ENCODE measurements at regions not wholly inside any gene's neighbourhood (a gene's known extent, or its start where the extent isn't known, plus 50 kb on each side); places are given as distances from the start of the nearest gene placed in this dataset.

GRCh38 chr15:98035577-98036010 is 75.1 kb downstream of the ARRDC4 start:
- TF ChIP-seq CTCF (IDR thresholded peaks at IDR 0.05) (no peak), EZH2 (IDR thresholded peaks at IDR 0.05; ENCODE audit: borderline replicate concordance, insufficient read depth, low read depth, low read length, poor library complexity, severe bottlenecking) (no peak)
